Fibroblast of skin of right biceps (primary cell): ENCODE measurements at regions not wholly inside any gene's neighbourhood (a gene's known extent, or its start where the extent isn't known, plus 50 kb on each side); places are given as distances from the start of the nearest gene placed in this dataset.

Experiments used
- DNase-seq: peaks from one replicate; pipeline ENCODE4 v3.0.0-alpha.2; 2013

DNA sequence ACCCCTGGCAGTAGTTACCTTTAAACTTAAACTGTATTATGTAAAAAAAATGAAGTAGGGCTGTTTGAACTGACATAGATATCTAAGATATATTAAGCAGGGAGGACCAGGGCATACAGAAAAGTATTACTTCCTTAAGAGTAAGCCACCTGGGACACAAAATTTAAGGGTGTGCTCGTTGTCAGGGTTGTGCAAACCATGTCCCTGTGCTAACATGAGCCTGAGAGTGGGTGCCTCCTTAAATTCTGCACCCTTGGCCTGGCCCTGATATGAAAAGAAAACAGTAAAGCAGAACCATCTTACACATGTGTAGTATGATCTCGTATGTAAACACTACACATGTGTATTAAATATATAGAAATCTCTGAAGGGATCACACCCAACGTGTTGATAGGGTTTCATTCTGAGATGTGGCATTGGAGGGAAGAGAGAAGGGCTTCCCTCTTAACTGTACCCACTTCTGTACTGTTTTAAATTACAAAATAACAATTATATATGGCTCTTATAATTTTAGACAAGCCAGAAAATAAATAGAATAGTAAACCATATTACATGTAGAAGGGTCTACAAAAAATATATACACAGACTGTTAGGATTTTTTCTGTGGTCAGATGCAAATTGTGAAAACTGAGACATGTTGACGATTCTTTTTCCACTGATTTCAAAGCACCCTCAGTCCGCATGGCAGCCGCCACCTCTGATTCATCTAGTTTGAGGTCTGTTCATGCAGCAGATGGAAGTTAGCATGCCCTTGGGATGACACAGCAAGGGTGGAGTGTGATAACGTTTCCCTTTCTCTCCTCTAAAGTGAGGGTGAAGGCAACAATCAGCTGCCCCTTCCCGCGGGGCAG, 400.8 kb upstream of the PROK2 start:
- DNase-seq, result peak; percentile 89

DNA sequence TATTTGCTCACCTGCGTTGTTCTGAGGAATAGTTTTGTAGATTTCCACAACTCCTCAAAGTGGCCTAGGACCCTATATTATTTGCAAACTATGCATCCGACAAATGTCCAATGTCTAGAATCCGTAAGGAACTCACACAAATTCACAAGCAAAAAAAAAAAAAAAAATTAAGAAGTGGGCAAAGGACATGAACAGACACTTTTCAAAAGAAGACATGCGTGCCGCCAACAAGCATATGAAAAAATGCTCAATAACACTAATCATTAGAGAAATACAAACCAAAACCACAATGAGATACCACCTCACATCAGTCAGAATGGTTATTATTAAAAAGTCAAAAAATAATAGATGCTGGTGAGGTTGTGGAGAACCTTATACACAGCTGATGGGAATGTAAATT, 398.5 kb upstream of the PROK2 start:
- DNase-seq, result no peak

DNA sequence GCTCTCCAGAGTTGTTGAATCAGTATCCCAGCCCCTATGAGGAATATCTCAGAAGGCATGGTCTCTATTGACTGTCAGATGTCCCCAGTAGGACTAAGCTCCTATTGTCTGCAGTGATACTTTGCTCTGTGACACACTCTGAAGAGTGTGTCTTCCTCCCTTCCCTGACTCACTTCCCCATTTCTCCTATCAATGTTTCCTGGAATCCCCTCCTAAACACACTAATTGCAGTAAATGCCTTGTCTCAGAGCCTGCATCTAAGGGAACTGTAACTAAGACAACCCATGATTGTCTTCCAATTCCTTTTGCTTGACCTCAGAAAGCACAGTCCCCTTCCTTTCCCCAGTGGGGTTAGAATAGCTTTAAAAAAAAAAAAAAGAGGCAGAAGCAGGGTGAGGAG, 397.3 kb upstream of the PROK2 start:
- no peak for DNase-seq

DNA sequence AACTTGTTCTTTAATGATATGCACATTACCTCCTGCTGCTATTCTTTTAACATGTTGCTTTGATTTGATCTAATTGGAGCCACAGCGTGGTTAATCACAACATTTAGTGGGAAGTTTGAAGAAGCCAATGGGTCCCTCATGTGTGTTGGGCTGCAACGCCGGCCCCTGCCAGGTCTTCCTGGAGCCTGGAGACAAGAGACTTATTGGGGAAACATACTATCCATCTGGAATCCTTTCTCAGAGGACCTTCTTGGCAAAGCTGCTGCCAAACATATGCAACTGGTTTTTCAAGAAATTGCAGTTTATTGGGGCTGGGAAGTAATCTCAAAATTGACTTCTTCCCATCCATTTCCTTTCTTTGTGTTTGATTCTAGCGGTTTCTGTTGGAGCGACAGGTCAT, 396.3 kb upstream of the PROK2 start:
- DNase-seq, result no peak

DNA sequence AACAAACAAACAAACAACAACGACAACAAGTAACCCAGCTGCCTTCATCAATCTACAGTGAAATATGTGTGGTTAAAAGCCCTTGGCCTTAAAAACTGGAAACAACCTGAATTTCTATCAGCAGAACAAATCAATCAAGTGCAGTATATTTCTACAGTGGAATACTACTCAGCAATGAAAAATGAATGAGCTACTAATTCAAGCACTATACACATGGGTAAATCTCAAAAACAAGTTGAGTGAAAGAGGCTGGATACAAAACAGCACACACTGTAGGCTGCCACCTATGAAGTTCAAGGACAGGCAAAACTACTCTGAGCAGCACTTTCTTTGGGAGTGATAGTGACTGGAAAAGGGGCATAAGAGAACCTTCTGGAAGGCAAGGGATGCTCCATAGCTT, 395.5 kb upstream of the PROK2 start:
- DNase-seq, result no peak

DNA sequence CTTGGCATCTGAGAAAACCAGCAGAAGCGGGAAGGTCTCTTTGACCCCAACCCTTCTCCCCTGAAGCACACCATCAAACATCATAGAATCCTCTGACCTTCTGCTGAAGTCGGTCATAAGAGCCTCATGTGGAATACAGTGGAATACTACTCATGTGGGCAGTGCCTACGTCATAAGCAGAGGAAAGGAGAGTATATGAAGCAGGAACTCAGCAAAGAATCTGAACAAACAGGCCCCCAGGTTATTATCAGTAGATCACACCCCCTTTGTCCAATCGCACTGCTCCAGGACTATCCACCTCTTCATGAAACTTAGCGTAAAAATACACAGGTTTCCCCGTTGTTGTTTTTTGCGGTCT, 394.1 kb upstream of the PROK2 start:
- DNase-seq, result no peak

DNA sequence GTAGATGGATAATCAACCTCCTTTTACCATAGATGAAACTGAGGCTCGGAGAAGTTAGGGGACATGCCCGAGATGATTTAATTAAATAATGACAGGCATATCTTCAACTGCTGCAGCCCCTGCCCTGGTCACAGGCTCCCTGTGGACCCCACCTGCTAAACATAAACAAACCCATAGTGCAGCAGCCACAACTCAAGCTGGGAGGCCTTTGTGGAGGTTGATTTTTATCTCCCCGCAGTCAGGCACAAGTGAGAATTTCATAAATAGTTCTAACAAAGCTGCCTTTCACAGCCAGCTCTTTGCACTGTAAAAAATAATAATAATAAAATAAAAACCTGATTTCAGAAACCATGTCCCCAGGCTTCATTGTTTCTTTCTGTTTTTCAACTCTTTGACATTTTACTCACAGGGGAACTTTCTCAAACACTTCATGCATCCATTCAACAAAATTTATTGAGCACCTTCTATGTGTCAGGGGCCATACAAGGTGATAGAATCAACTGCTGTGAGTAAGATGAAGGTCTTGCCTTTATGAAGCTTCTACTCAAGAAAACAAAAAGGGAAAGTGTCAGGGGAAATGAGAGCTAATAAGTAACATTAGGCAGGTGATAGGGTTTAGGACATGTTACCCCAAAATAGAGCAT, 393.6 kb upstream of the PROK2 start:
- DNase-seq, result no peak

DNA sequence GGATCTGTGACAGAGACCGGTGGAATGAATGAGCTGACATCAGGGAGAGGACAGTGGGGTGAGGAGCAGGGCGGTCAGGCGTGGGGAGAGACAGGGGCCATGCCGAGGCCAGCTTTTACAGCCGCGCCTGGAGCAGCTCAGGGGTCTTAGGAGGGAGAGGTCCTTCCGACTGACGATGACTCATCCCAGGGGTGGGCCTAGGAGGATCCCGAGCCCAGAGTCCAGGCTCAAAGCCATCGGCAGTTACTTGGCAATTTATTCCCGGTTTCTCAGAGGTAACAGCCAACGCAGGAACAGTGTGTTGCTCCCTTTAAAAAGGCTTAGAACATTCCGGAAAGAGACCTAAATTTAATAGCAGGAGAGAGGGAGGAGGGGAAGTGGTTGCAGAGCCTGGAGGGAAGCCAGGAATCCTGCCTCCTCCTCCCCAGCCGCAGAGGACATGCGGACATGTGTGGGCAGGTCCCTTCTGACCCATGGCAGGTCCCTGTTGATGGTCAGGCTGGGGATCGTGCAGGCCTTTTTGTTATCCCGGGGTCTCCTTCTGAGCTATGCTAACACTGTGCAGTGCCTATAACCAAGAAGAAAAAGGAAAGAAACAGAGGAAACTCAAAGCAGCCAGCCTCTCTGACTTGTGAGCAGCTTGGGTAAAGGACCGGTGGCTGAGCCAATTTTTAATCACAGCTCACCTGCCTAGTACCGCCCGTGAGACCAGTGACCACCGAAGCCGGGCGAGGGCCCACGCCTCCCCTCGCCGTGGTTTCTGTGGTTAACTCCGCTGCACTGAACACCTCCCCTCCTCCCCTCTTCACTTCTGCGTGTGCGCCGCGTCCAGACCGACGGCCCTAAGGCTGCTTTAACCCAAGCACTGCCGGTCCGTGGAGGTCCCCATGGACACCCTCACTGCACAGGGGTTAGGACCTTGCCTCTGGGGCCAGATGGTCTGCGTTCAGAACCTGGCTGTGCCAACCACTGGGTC, 392.4 kb upstream of the PROK2 start:
- DNase-seq, result peak; percentile 45

DNA sequence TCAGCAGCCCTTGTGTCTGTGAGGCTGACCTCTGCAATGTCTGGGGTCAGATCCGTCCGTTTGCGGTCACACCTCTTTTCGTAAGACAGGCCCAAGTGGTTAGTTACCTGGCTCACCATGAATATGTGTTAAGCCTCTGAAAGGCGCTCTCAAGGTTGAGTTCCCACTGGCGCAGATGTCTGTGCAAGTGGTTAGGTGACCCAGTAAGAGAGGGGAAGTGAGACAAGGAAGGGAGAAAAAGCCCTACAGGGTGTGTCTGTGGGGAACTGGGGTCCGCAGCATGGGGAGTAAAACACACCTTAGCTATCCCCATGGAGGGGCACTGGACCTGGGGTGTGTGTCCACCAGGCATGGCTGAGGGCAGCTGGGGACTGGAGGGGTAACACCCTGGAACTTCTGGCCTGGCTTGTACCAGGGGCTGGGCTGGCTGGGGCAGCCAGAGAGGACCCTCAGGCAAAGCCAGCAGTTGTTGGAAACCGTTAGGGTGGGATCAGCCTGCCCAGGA, 391.6 kb upstream of the PROK2 start:
- DNase-seq, result no peak

DNA sequence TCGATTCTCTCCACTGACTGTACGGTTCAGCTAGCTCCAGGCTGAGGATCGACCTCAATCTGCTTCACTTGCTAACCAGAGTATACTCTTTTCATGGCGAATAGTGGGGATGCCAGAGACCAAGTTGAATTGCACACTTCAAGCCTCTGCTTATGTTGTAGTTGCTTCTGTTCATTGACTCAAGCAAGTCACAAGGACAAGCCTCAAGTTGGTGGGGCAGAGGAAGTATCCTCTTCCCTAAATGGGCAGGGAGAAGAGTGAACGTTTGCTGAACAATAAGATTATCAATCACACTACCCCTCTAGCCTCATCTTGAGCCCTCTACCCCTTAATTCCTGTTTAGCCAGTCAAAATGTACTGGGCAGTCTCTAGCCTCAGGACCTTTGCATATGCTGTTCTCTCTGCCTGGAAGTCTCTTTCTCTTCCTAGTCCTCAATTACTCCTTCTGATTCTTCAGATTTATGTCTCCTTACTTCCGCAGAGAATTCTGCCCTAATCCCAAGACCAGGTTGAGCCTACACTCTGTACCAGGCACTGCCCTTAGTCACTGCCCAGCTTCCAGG, 390.4 kb upstream of the PROK2 start:
- DNase-seq, result no peak

DNA sequence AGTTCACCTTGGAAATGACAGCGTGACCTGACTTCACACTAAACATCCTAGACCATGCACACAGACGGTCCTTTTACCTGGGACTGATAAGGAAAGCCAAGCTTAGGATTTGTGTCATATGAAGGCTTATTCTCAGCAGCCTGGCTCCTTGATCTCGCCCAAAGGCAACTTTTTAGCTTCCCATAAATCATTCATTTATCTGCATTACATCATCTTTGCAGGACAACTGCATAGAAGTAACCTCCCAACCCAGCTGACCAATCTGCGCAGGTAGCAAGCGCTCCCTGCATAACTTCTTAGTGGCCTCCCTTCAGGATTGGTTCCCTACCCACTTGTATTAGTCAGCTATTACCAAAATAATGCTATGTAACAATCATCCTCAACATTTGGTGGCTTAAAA, 389.9 kb upstream of the PROK2 start:
- no peak for DNase-seq

DNA sequence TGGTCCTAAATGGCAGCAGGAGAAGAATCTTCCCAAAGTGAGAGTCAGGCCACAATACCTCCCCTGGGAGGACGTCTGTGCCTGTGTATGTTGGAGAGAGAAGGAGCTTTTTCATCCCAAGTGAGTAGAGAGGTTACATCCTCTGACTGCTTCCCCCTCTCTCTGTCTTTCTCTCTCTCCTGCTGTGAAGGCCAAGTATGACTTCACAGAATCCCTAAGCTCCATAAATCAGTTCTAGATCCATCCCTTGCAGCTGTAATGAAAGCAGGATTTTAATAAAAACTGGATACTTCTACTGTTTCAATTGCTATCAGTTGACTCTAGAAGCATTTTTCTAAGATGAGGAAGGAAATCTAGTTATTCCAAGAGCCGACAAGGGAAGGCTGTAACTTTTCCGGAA, 389.1 kb upstream of the PROK2 start:
- peak; percentile 55 for DNase-seq

DNA sequence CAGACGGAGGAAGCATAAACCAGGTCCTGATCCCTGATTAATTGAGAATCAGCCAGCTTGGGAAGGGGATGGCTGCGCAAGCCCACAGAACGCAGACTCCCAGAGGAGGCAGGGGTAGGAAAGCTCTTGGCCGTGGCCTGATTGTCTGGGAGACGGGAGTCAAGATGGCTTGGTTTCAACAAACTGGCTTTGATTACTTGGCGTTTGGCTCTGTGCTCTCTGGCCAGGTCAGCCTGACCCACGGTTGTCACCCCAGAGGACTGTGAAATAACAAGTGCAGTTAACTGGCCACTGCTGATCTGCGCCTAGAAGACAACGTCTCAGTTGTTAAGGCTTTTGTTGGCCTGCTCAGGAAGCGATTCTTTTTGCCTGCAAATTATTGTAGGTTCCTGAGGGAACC, 387.0 kb upstream of the PROK2 start:
- no peak for DNase-seq

DNA sequence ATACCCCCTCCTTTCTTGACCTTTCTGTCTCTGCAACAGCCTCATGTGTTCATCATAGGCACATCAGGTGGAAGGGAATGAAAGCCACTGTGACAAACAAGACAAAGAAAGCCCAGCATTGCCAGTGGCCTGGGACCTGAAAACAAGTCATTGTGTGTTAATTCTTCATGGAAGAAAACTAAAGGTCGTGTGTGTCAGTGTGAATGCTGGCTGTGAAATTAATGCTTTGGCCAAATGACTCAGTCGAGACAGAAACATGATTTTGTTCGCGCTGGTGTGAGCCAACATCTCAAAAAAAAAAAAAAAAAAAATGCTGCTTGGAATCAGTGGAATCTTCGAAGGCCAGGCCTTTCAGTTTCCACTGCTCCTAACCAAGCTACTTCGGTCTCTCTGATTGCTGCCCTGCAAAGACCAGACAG, 386.5 kb upstream of the PROK2 start:
- DNase-seq, result peak; percentile 30

DNA sequence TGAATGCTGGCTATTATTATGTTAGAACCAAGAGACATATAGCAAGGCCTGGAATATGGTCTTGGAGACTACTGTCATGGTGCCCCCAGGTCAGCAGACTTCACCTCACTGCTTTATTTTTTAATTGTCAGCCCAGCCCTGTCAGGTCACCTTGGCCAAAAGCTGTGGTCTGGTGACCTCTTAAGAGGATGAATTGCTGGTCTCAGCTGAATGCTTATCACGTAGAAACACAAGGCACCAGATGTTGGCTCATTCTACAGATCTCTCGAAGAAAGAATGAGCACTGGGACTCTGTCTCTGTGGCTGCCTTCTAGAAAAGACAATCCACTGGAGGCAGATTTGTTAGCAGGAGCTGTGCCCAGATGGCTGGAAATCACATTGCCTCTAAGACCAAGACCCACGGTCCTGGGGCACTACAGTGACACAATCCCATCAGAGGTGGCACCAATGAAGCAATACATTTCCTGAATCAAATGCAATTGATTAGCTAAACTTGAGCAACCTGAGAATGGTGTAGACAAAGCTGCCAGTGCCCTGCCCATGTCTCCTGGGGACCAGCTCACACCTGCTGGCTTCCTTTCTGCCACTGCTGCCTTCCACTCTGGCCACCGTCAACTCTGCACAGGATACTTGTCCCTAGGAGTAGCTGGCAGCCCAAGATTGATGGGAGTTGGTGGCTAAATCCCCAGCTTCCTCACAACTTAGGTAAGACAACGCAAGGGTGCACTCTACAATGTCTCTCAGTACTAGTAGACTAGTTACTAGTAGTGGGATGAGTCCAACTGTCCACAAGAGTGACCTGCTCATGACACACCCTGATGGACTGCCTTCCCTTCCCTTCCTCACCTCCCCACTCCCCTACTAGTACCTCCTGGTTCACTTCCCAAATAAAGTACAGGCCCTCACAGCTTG, 384.9 kb upstream of the PROK2 start:
- no peak for DNase-seq

DNA sequence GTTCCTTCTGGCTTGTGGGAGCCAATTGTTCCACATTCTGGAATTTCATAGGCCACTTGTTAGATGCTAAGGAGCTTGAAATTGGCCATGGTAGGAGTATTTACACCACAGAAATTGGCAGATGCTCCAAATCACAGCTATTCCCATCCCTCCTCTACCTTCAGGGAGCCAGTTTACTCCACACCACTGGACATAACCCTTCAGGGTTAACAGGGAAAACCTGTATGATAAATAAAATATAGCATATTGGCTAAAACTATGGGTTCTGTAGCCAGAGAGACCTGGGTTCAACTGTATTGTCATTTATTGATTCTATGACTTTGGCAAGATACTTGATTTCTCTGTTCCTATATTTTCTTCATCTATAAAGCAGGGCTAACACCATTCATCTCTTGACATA, 384.2 kb upstream of the PROK2 start:
- no peak for DNase-seq

DNA sequence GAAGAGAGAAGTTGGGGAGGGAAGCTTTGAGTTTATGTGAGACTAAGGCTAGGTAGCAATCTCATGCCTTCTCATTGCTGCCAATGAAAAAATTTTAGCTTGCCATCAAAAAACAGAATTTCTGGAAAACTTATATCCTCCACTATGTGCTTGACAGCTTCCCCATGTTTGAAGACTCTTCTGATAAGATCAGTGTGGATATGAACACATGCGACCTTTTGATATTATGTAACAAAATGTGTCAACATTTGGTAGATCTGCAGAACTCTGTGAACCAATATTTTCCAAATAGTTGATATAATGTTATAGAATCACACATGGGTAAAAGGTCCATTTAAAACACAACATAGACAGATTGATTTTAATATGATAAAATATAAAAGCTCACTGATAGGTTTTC, 380.9 kb upstream of the PROK2 start:
- no peak for DNase-seq

DNA sequence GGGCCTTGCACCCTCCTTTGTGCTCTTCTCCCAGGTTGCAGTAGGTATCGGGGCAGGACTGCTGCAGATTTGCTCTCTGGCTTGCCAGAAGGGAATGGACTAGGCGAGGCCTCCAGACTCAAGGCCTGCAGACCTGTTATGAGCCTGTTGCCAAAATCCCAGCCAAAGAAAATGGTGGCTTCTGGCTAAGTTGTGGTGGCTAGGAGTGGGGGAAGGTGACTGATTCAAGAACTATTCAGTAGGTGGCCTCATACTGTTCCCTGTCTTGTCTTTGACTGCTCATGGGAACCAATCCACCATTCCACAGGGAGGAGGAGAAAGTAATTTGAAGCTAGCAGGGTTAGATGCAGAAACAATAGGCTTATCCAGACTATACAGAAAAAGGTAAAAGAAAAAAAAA, 380.4 kb upstream of the PROK2 start:
- DNase-seq, result peak; percentile 56

DNA sequence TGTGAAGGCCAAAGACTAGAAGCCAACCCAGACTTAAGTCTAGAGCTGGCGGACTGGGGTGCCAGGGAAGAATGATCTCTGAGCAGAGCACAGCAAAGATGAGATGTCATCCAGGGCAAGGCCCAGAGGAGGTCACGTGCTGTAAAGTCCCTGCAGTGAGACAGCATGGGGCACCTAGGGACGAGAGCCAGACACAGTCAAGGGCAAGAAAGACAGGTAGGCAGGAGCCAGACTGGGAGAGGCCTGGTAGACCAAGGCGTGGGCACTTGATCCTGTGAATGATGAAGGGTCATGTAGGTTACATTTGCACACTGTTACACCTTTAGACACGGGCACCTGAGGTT, 379.7 kb upstream of the PROK2 start:
- no peak for DNase-seq

DNA sequence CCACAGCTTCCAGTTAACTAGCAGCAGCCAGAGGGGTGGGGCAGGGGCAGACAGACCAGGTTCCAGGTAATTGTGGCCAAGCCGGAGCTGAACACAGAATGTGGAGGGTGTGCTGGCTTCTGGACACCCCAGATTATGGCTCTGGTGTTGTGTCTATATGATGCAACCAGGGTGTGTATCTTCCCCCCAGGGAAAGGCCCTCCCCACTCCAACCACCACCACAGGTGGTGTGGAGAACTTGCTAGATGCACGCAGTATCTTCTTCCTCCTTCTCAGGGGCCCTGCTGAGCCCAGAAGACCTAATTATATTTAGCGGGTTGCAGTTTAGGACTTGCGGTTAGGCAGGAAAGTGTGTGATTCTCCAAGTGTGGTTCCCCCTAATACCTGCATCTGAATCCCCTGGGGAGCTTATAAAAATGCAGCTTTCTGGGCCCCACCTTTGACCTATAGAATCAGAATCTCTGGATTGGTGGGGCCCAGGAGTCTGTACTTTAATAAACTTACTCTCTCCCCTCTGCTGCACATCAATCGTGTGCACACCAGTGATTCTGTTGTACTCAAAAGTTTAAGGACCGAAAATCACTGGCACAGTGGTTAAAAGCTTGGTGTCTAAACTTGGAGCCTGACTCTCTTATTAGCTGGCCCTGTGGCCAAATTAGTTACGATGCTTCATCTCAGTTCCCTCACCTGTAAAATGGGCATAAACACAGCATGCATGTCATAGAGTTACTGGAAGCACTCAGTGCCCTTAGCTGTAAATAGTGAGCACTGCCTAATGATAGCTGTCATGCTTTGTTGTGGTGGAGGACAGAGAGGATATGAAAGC, 379.1 kb upstream of the PROK2 start:
- no peak for DNase-seq

DNA sequence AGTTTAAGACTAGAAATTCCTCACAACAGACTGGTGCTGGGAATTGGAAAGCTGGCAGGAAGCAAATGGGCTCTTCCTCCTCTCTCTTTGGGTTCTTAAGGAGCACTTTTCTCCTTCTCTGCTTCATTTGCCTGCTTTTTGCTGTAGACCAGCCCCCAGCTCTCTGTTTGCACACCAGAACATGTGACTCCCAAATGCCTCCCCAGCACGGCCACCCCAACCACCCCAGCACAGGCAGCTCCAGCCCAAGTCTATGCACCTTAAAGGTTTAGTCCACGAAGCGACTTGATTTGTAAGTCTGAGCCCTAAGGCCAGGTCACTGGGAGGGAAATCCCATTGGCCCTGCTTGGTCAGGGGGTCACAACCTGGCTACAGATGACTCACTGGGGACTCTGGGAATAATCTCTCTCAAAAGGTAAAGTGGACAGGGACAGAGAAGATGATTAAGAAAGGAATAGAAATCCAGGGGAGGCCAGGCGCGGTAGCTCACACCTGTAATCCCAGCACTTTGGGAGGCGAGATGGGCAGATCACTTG, 377.8 kb upstream of the PROK2 start:
- DNase-seq, result no peak
